ENCODE measurements at regions not wholly inside any gene's neighbourhood (a gene's known extent, or its start where the extent isn't known, plus 50 kb on each side); places are given as distances from the start of the nearest gene placed in this dataset.

GRCh38 chr15:66644869-66645268 is 57.2 kb upstream of the SMAD6 start:
- DNase-seq (ENCODE audit: low read depth) = no peak
- no peak overlapping the region for H3K4me3 ChIP-seq (ENCODE audit: low read depth, low read length)
- TF ChIP-seq, protein P1, sequence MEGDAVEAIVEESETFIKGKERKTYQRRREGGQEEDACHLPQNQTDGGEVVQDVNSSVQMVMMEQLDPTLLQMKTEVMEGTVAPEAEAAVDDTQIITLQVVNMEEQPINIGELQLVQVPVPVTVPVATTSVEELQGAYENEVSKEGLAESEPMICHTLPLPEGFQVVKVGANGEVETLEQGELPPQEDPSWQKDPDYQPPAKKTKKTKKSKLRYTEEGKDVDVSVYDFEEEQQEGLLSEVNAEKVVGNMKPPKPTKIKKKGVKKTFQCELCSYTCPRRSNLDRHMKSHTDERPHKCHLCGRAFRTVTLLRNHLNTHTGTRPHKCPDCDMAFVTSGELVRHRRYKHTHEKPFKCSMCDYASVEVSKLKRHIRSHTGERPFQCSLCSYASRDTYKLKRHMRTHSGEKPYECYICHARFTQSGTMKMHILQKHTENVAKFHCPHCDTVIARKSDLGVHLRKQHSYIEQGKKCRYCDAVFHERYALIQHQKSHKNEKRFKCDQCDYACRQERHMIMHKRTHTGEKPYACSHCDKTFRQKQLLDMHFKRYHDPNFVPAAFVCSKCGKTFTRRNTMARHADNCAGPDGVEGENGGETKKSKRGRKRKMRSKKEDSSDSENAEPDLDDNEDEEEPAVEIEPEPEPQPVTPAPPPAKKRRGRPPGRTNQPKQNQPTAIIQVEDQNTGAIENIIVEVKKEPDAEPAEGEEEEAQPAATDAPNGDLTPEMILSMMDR (IDR thresholded peaks at IDR 0.05; ENCODE audit: insufficient read depth, low read depth, low read length) = no peak

GRCh38 chr15:66646308-66646707 is 55.7 kb upstream of the SMAD6 start:
- DNase-seq (ENCODE audit: low read depth) = peak; percentile 33
- no peak overlapping the region for H3K4me3 ChIP-seq (ENCODE audit: low read depth, low read length)
- TF ChIP-seq, protein P1 (IDR thresholded peaks at IDR 0.05; ENCODE audit: insufficient read depth, low read depth, low read length) = no peak

DNA sequence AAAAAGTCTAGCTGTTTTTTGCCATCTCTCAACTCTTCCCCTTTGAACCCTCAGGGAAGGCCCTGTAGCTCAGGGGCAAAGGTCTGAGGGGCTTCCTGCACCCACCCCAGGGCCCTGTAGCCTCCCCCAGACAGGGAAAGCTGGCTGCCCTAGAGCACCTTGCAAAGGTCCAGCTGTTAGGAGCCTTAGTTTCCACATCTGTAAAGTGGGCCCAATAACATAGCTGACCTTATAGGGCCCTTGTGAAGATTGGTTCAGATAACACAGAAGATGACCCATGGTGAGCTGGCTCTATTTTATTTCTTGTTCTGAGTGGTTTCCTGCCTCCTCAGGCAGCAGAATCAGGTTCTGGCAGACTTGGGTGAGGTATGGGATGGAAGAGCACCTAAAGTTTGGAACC is 55.2 kb upstream of the SMAD6 start:
- H3K4me3 ChIP-seq (ENCODE audit: low read depth, low read length) = no peak overlapping the region
- TF ChIP-seq, protein P1 (IDR thresholded peaks at IDR 0.05; ENCODE audit: insufficient read depth, low read depth, low read length) = no peak
- no peak for DNase-seq (ENCODE audit: low read depth)

- no peak for DNase-seq (ENCODE audit: low read depth)
- TF ChIP-seq, protein P1 (IDR thresholded peaks at IDR 0.05; ENCODE audit: insufficient read depth, low read depth, low read length) = no peak
- no peak overlapping the region for H3K4me3 ChIP-seq (ENCODE audit: low read depth, low read length)
Measured at GRCh38 chr15:66647358-66647757, 54.7 kb upstream of the SMAD6 start.

DNA sequence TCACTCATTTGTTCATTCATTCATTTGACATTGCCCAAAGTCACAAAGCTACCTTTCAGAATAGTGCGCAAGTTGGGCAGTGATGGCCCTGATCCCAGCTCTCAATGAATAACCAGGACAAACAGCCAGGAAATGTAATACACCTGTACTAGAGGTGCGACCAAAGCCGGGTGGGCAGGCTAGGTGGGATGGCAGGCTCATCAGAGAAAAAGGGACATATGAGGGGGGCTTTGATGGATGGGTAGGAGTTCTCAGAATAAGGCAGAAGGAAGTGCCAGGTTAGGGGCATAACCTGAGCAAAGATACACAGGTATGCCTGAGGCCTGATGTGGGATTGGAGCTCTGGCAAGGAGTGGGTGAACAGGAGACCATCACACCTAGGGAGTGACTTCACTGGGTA is 53.4 kb upstream of the SMAD6 start:
- H3K4me3 ChIP-seq (ENCODE audit: low read depth, low read length) = no peak overlapping the region
- TF ChIP-seq, protein P1 (IDR thresholded peaks at IDR 0.05; ENCODE audit: insufficient read depth, low read depth, low read length) = no peak
- DNase-seq (ENCODE audit: low read depth) = no peak

DNA sequence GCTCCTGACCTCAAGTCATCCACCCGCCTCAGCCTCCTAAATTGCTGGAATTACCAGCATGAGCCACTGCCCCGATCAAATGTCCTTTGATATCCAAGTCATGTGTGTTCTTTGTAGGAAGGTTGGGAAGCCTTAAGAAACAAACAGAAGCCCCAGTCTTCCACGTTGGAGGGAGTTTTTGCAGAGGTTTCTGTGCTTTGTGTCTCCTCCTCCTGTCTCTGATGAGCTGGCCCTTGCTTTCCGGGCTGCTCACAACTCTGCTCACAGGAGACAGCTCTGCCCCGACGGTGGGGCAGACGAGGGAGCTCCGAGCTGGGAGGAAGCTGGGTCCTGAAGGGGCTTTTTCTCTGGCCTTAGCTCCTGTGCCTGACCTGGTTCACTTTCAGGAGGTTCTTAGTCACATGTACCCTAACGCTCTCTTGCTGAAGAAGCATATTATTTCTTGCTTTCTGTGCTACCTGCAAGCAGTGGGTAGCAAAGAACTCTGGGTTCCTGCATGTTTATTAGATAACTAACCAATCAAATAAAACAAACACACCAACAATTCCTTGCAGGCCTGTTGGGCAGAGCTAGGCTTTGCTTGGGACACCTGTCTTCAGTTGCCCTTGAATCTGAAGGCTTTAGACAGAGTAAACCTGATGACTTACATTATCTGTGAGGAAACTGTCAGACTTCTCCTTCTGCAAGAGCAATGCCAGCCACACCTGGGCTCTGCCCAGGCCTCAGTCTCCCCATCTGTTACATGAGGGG is 52.6 kb upstream of the SMAD6 start:
- DNase-seq (ENCODE audit: low read depth) = no peak
- TF ChIP-seq, protein P1 (IDR thresholded peaks at IDR 0.05; ENCODE audit: insufficient read depth, low read depth, low read length) = no peak
- no peak overlapping the region for H3K4me3 ChIP-seq (ENCODE audit: low read depth, low read length)

GRCh38 chr15:66650433-66650832 is 51.6 kb upstream of the SMAD6 start:
- peak; percentile 45 for DNase-seq (ENCODE audit: low read depth)
- TF ChIP-seq, protein P1 (IDR thresholded peaks at IDR 0.05; ENCODE audit: insufficient read depth, low read depth, low read length) = no peak
- no peak overlapping the region for H3K4me3 ChIP-seq (ENCODE audit: low read depth, low read length)
